ENCODE measurements at regions not wholly inside any gene's neighbourhood (a gene's known extent, or its start where the extent isn't known, plus 50 kb on each side); places are given as distances from the start of the nearest gene placed in this dataset.
"Not testable (repeated sequence)": the region's sequence is repeated elsewhere in the genome, so short reads cannot be mapped to it uniquely, and the experiment has no call there.

- not testable (repeated sequence) for H4K20me1 ChIP-seq (ENCODE audit: insufficient read depth); H3K9me3 ChIP-seq (ENCODE audit: low read length); H3K9me2 ChIP-seq (ENCODE audit: insufficient read depth, low read length); H2AFZ ChIP-seq (ENCODE audit: low read depth, low read length); H3K27ac ChIP-seq (ENCODE audit: low read length); H3K27me3 ChIP-seq (ENCODE audit: insufficient read depth, low read depth, low read length); H3K4me3 ChIP-seq (ENCODE audit: low read length); H3K4me2 ChIP-seq (ENCODE audit: low read length); H3F3A ChIP-seq (ENCODE audit: insufficient read depth, low read length, poor library complexity, severe bottlenecking); H3K79me2 ChIP-seq (replicated peaks; ENCODE audit: insufficient read depth, low read length); H3K9ac ChIP-seq (ENCODE audit: low read length); H3K36me3 ChIP-seq (ENCODE audit: insufficient read depth, low read length)
These were observed 177.6 kb downstream of the NPIPB11 start for GRCh38 chr16:29228664-29229611.

- H3K27me3 ChIP-seq (ENCODE audit: insufficient read depth, low read depth, low read length); H3K4me2 ChIP-seq (ENCODE audit: low read length); H3F3A ChIP-seq (ENCODE audit: insufficient read depth, low read length, poor library complexity, severe bottlenecking); H3K9me3 ChIP-seq (ENCODE audit: low read length); H3K36me3 ChIP-seq (ENCODE audit: insufficient read depth, low read length); H3K9ac ChIP-seq (ENCODE audit: low read length); H3K79me2 ChIP-seq (replicated peaks; ENCODE audit: insufficient read depth, low read length); H3K27ac ChIP-seq (ENCODE audit: low read length); H4K20me1 ChIP-seq (ENCODE audit: insufficient read depth); H3K9me2 ChIP-seq (ENCODE audit: insufficient read depth, low read length); H3K4me3 ChIP-seq (ENCODE audit: low read length); H2AFZ ChIP-seq (ENCODE audit: low read depth, low read length): not testable (repeated sequence)
These were observed 178.5 kb downstream of the NPIPB11 start for GRCh38 chr16:29227751-29228663.

- no peaks in the 10 kb centered on the region for H3K9me3 ChIP-seq (ENCODE audit: low read length)
- no peaks in the 10 kb centered on the region for H3K79me2 ChIP-seq (replicated peaks; ENCODE audit: insufficient read depth, low read length)
These were observed 179.7 kb downstream of the NPIPB11 start for GRCh38 chr16:29226782-29227181.

More at GRCh38 chr16:29226782-29227181, 179.7 kb downstream of the NPIPB11 start:
- Histone ChIP-seq H4K20me1 (ENCODE audit: insufficient read depth) (no peaks in the 10 kb centered on the region), H3K9ac (ENCODE audit: low read length) (no peak overlapping the region), H3K4me2 (ENCODE audit: low read length) (no peak overlapping the region), H3K36me3 (ENCODE audit: insufficient read depth, low read length) (no peaks in the 10 kb centered on the region), H3K27ac (ENCODE audit: low read length) (no peak overlapping the region), H3F3A (ENCODE audit: insufficient read depth, low read length, poor library complexity, severe bottlenecking) (no peaks in the 10 kb centered on the region), H3K27me3 (ENCODE audit: insufficient read depth, low read depth, low read length) (no peaks in the 10 kb centered on the region), H2AFZ (ENCODE audit: low read depth, low read length) (no peak overlapping the region), H3K9me2 (ENCODE audit: insufficient read depth, low read length) (no peaks in the 10 kb centered on the region), H3K4me3 (ENCODE audit: low read length) (no peak overlapping the region)
- no peak for TF ChIP-seq CTCF (IDR thresholded peaks at IDR 0.05; ENCODE audit: poor library complexity, severe bottlenecking)
- no peak for TF ChIP-seq SMC3 (conservative IDR thresholded peaks at IDR 0.05; ENCODE audit: poor library complexity)
- TF ChIP-seq RAD21 (conservative IDR thresholded peaks at IDR 0.05) = no peak
- TF ChIP-seq REST (IDR thresholded peaks at IDR 0.05; ENCODE audit: borderline replicate concordance) = no peak
- no peak for TF ChIP-seq MXI1 (conservative IDR thresholded peaks at IDR 0.05; ENCODE audit: poor library complexity, severe bottlenecking)
- TF ChIP-seq EP300 (conservative IDR thresholded peaks at IDR 0.05; ENCODE audit: poor library complexity, severe bottlenecking) = no peak
- TF ChIP-seq TAF1 (IDR thresholded peaks at IDR 0.05; ENCODE audit: low read depth) = no peak
- TF ChIP-seq EZH2 (IDR thresholded peaks at IDR 0.05; ENCODE audit: borderline replicate concordance, insufficient read depth, low read length, poor library complexity, severe bottlenecking) = no peak
- no peak for TF ChIP-seq POLR2AphosphoS5 (IDR thresholded peaks at IDR 0.05)
